Smooth muscle cell (in vitro differentiated cells): ENCODE measurements at regions not wholly inside any gene's neighbourhood (a gene's known extent, or its start where the extent isn't known, plus 50 kb on each side); places are given as distances from the start of the nearest gene placed in this dataset.

ENCODE experiments used
- DNase-seq: peaks from one replicate; lab custom pipeline; 2025; ENCODE audit not compliant: unreplicated experiment; lab: John Stamatoyannopoulos, UW
- H2AFZ ChIP-seq: fragments of 200-600 bp; sonication (generic); 2 replicates; pipeline ENCODE4 v1.6.0; 2016; ENCODE audit warnings: antibody characterized with exemption, low read depth, mild to moderate bottlenecking
- H3F3A ChIP-seq: fragments of 200-600 bp; sonication (generic); 2 replicates; pipeline ENCODE4 v1.6.0; 2017; ENCODE audit warnings: antibody characterized with exemption, low read depth
- H3K27ac ChIP-seq: fragments of 200-600 bp; sonication (generic); 2 replicates; pipeline ENCODE4 v1.5.1; 2016; ENCODE audit warnings: low read depth, mild to moderate bottlenecking
- H3K27me3 ChIP-seq: fragments of 200-600 bp; sonication (generic); 2 replicates; pipeline ENCODE4 v1.6.1; 2016; ENCODE audit warnings: low read depth, mild to moderate bottlenecking
- H3K36me3 ChIP-seq: fragments of 200-600 bp; sonication (generic); 2 replicates; pipeline ENCODE4 v1.5.1; 2016; ENCODE audit warnings: low read depth
- H3K4me1 ChIP-seq: fragments of 200-600 bp; sonication (generic); 2 replicates; pipeline ENCODE4 v1.5.1; 2016; ENCODE audit warnings: low read depth
- H3K4me2 ChIP-seq: fragments of 200-600 bp; sonication (generic); 2 replicates; pipeline ENCODE4 v1.6.0; 2016; ENCODE audit warnings: mild to moderate bottlenecking
- H3K4me3 ChIP-seq: fragments of 200-600 bp; sonication (generic); 2 replicates; pipeline ENCODE4 v1.5.1; 2016; ENCODE audit warnings: mild to moderate bottlenecking
- H3K79me2 ChIP-seq: fragments of 200-600 bp; sonication (generic); 2 replicates; pipeline ENCODE4 v1.6.0; 2016; ENCODE audit warnings: low read depth, mild to moderate bottlenecking
- H3K9ac ChIP-seq: fragments of 200-600 bp; sonication (generic); 2 replicates; pipeline ENCODE4 v1.6.0; 2016; ENCODE audit warnings: low read depth
- H3K9me3 ChIP-seq: fragments of 200-600 bp; sonication (generic); replicated peaks from 2 replicates; pipeline ENCODE4 v1.5.1; 2016; ENCODE audit warnings: low read depth
- H4K20me1 ChIP-seq: fragments of 200-600 bp; sonication (generic); 2 replicates; pipeline ENCODE4 v1.6.0; 2016; ENCODE audit warnings: low read depth
- CTCF ChIP-seq: fragments of 200-600 bp; sonication (generic); IDR thresholded peaks from 2 replicates; pipeline ENCODE4 v1.5.1; 2017; ENCODE audit warnings: borderline replicate concordance, mild to moderate bottlenecking, antibody characterized with exemption; ENCODE audit not compliant: insufficient read depth, poor library complexity, severe bottlenecking
- WGBS: methylation state at CpG from one replicate; pipeline ENCODE4 v1.1.7; 2016; ENCODE audit warnings: low lambda C conversion rate; 5-methylcytosine and 5-hydroxymethylcytosine counted together

DNA sequence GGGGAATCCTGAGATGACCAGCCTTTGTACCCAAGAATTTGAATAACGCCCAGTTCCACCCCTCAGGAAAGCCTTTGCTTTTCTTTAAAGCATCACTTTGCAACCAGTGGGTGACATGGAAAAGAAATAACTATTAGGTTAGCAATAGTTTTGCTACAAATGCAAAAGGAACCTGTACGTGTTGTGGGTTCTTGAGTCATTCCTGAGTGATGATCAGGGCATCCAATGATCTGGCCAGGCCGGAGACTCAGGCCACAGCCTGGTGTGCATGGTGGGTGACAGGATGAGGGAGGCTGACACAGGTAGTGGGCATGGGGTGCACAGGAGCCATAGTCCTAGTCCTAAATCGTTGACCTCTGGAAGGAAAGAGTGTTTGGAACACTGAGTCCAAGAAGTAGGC is 321.4 kb upstream of the IL12A start:
- no peaks in the 10 kb centered on the region for H3K36me3 ChIP-seq
- H3K4me3 ChIP-seq = no peak overlapping the region
- H3K9me3 ChIP-seq = no peaks in the 10 kb centered on the region
- H2AFZ ChIP-seq = no peak overlapping the region
- no peak for DNase-seq
- no peaks in the 10 kb centered on the region for H4K20me1 ChIP-seq
- no peak overlapping the region for H3K9ac ChIP-seq
- H3K27me3 ChIP-seq = no peaks in the 10 kb centered on the region
- no peak for TF ChIP-seq CTCF
- H3K27ac ChIP-seq = no peak overlapping the region
- H3K79me2 ChIP-seq = no peaks in the 10 kb centered on the region
- peaks cover 5% of the 10 kb centered on the region for H3K4me1 ChIP-seq
- no peak overlapping the region for H3K4me2 ChIP-seq
- WGBS = 81% methylated on average over 4 of the region's 4 CpGs
- peaks cover 16% of the 10 kb centered on the region for H3F3A ChIP-seq

DNA sequence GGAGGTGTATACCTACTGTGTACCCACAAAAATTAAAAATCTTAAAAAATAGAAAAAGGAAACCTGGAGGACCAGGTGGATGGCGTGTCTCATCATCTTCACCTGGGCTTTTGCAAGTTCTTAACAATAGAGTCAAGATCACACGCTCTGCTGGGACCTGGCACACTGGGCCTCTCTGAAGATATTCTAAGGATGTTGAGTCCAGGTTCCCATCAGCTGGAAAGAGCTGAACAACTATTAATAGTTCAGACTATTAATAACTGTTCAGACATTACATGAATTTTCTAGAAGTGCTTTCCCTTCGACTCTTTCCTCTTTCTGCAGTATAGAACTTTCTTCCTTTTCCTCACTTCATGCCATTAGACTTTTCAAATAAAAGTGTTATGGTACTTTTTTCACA is 320.2 kb upstream of the IL12A start:
- Histone ChIP-seq H3F3A (peaks cover 16% of the 10 kb centered on the region), H3K36me3 (no peaks in the 10 kb centered on the region), H2AFZ (peak overlapping the region; percentile 84), H4K20me1 (no peaks in the 10 kb centered on the region), H3K4me2 (peak overlapping the region; percentile 62), H3K9ac (no peak overlapping the region), H3K27ac (peak overlapping the region; percentile 93), H3K4me3 (no peak overlapping the region), H3K27me3 (no peaks in the 10 kb centered on the region), H3K4me1 (peaks cover 5% of the 10 kb centered on the region), H3K79me2 (no peaks in the 10 kb centered on the region), H3K9me3 (no peaks in the 10 kb centered on the region)
- WGBS = 97% methylated on average over 3 of the region's 3 CpGs
- no peak for TF ChIP-seq CTCF
- DNase-seq = no peak

DNA sequence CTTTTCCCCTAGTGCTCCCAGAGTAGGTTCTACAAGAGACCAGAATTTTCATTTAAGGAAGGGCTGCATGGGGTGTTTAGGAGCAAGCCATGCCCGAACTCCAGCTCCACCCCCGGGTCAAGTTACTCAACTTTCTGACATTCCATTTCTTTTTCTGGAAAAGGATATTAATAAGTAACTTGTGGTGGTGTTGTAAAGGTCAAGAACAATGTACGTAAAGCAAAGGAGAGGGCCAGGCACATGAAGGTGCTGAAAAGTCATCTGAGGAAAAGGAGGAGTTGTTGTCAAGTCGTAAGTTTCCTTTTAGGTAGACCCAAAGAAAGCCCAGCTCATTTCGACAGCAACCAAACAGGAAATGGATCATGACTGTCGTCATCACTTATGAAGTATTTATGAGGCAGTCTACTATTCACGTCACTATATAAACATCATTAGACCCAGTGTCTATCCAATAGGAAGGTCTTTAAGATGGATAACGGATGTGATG is 319.6 kb upstream of the IL12A start:
- H2AFZ ChIP-seq = peak overlapping the region; percentile 84
- no peaks in the 10 kb centered on the region for H3K9me3 ChIP-seq
- whole genome bisulfite sequencing = 34% methylated on average over 8 of the region's 8 CpGs
- TF ChIP-seq CTCF = no peak
- H3K36me3 ChIP-seq = no peaks in the 10 kb centered on the region
- no peaks in the 10 kb centered on the region for H3K27me3 ChIP-seq
- H3K9ac ChIP-seq = no peak overlapping the region
- H3K27ac ChIP-seq = peak overlapping the region; percentile 93
- H3K4me1 ChIP-seq = peaks cover 5% of the 10 kb centered on the region
- H3K4me3 ChIP-seq = no peak overlapping the region
- peaks cover 16% of the 10 kb centered on the region for H3F3A ChIP-seq
- H4K20me1 ChIP-seq = no peaks in the 10 kb centered on the region
- peak overlapping the region; percentile 62 for H3K4me2 ChIP-seq
- no peaks in the 10 kb centered on the region for H3K79me2 ChIP-seq
- no peak for DNase-seq

DNA sequence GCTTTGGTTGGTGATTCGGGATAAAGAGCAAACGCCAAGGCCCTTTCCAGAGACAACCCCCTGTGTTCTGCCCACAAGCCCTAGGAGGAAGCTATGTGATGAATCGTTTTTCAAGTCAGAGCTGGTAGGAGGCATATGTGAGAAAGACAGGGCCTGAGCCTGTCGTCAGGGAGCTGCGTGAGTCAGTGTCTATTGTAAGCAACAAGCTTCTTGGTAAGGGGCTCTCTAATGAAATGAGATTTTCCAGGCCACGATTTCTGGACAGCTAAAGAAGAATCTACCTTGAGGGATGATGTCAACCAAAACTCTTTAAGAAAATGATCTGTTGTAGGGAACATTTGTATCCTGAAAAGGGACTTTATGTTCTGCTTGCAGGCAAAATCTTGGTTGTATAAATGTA is 318.9 kb upstream of the IL12A start:
- H3K9me3 ChIP-seq = no peaks in the 10 kb centered on the region
- no peaks in the 10 kb centered on the region for H3K79me2 ChIP-seq
- peak overlapping the region; percentile 93 for H3K27ac ChIP-seq
- H4K20me1 ChIP-seq = no peaks in the 10 kb centered on the region
- H3K9ac ChIP-seq = peak overlapping the region; percentile 66
- H3F3A ChIP-seq = peaks cover 16% of the 10 kb centered on the region
- 6% methylated on average over 6 of the region's 6 CpGs for WGBS
- TF ChIP-seq CTCF = no peak
- peak; percentile 1 for DNase-seq
- H2AFZ ChIP-seq = peak overlapping the region; percentile 84
- H3K27me3 ChIP-seq = no peaks in the 10 kb centered on the region
- peaks cover 5% of the 10 kb centered on the region for H3K4me1 ChIP-seq
- peak overlapping the region; percentile 62 for H3K4me2 ChIP-seq
- no peak overlapping the region for H3K4me3 ChIP-seq
- no peaks in the 10 kb centered on the region for H3K36me3 ChIP-seq
